ENCODE measurements at regions not wholly inside any gene's neighbourhood (a gene's known extent, or its start where the extent isn't known, plus 50 kb on each side); places are given as distances from the start of the nearest gene placed in this dataset.

- Histone ChIP-seq H3K27ac (ENCODE audit: low read length) (no peak overlapping the region), H3K4me1 (ENCODE audit: control insufficient read depth, insufficient read depth, low read length) (no peaks in the 10 kb centered on the region), H3K4me3 (ENCODE audit: low read length in 2 of 2) (no peak overlapping the region), H3K9me3 (ENCODE audit: control insufficient read depth in 2 of 2, low read length in 2 of 2) (no peaks in the 10 kb centered on the region), H3K36me3 (ENCODE audit: control insufficient read depth in 2 of 2, insufficient read depth in 2 of 2, low read length in 2 of 2) (no peaks in the 10 kb centered on the region), H3K27me3 (ENCODE audit: control insufficient read depth in 1 of 2, insufficient read depth in 2 of 2, low read length in 2 of 2) (peaks cover 2 to 7% of the 10 kb centered on the region in 2 donors), H3K9ac (ENCODE audit: low read length in 2 of 2) (no peak overlapping the region)
Measured at GRCh38 chr12:111100003-111100402, 179.6 kb upstream of the MYL2 start.

- Histone ChIP-seq H3K36me3 (ENCODE audit: control insufficient read depth in 2 of 2, insufficient read depth in 2 of 2, low read length in 2 of 2) (no peaks in the 10 kb centered on the region), H3K27ac (ENCODE audit: low read length) (no peak overlapping the region), H3K9ac (ENCODE audit: low read length in 2 of 2) (no peak overlapping the region), H3K27me3 (ENCODE audit: control insufficient read depth in 1 of 2, insufficient read depth in 2 of 2, low read length in 2 of 2) (peaks cover 7% of the 10 kb centered on the region in 2 donors), H3K9me3 (ENCODE audit: control insufficient read depth in 2 of 2, low read length in 2 of 2) (no peaks in the 10 kb centered on the region), H3K4me1 (ENCODE audit: control insufficient read depth, insufficient read depth, low read length) (no peaks in the 10 kb centered on the region), H3K4me3 (ENCODE audit: low read length in 2 of 2) (no peak overlapping the region)
Measured at GRCh38 chr12:111099186-111099585, 178.8 kb upstream of the MYL2 start.

- H3K4me1 ChIP-seq (ENCODE audit: control insufficient read depth, insufficient read depth, low read length), result no peaks in the 10 kb centered on the region
Measured at GRCh38 chr12:111094157-111095010, 174.0 kb upstream of the MYL2 start.

GRCh38 chr12:111093428-111094142 is 173.2 kb upstream of the MYL2 start:
- Histone ChIP-seq H3K27ac (ENCODE audit: low read length) (no peak overlapping the region), H3K9ac (ENCODE audit: low read length in 2 of 2) (no peak overlapping the region), H3K9me3 (ENCODE audit: control insufficient read depth in 2 of 2, low read length in 2 of 2) (no peaks in the 10 kb centered on the region), H3K27me3 (ENCODE audit: control insufficient read depth in 1 of 2, insufficient read depth in 2 of 2, low read length in 2 of 2) (peaks cover 7% of the 10 kb centered on the region in 2 donors), H3K4me1 (ENCODE audit: control insufficient read depth, insufficient read depth, low read length) (no peaks in the 10 kb centered on the region), H3K4me3 (ENCODE audit: low read length in 2 of 2) (no peak overlapping the region), H3K36me3 (ENCODE audit: control insufficient read depth in 2 of 2, insufficient read depth in 2 of 2, low read length in 2 of 2) (no peaks in the 10 kb centered on the region)

More at GRCh38 chr12:111094157-111095010, 174.0 kb upstream of the MYL2 start:
- Histone ChIP-seq H3K4me3 (ENCODE audit: low read length in 2 of 2) (no peak overlapping the region), H3K9me3 (ENCODE audit: control insufficient read depth in 2 of 2, low read length in 2 of 2) (no peaks in the 10 kb centered on the region), H3K36me3 (ENCODE audit: control insufficient read depth in 2 of 2, insufficient read depth in 2 of 2, low read length in 2 of 2) (no peaks in the 10 kb centered on the region), H3K27me3 (ENCODE audit: control insufficient read depth in 1 of 2, insufficient read depth in 2 of 2, low read length in 2 of 2) (peaks cover 7% of the 10 kb centered on the region in 2 donors), H3K9ac (ENCODE audit: low read length in 2 of 2) (no peak overlapping the region), H3K27ac (ENCODE audit: low read length) (no peak overlapping the region)

- Histone ChIP-seq H3K9ac (ENCODE audit: low read length in 2 of 2) (no peak overlapping the region), H3K9me3 (ENCODE audit: control insufficient read depth in 2 of 2, low read length in 2 of 2) (no peaks in the 10 kb centered on the region), H3K4me3 (ENCODE audit: low read length in 2 of 2) (no peak overlapping the region), H3K27me3 (ENCODE audit: control insufficient read depth in 1 of 2, insufficient read depth in 2 of 2, low read length in 2 of 2) (peaks cover 4 to 5% of the 10 kb centered on the region in 2 donors), H3K36me3 (ENCODE audit: control insufficient read depth in 2 of 2, insufficient read depth in 2 of 2, low read length in 2 of 2) (no peaks in the 10 kb centered on the region), H3K27ac (ENCODE audit: low read length) (no peak overlapping the region), H3K4me1 (ENCODE audit: control insufficient read depth, insufficient read depth, low read length) (no peaks in the 10 kb centered on the region)
Measured at GRCh38 chr12:111091051-111091450, 170.7 kb upstream of the MYL2 start.

- peaks cover 0 to 4% of the 10 kb centered on the region in 2 donors for H3K27me3 ChIP-seq (ENCODE audit: control insufficient read depth in 1 of 2, insufficient read depth in 2 of 2, low read length in 2 of 2)
- H3K27ac ChIP-seq (ENCODE audit: low read length), result no peak overlapping the region
- H3K36me3 ChIP-seq (ENCODE audit: control insufficient read depth in 2 of 2, insufficient read depth in 2 of 2, low read length in 2 of 2), result no peaks in the 10 kb centered on the region
- H3K9ac ChIP-seq (ENCODE audit: low read length in 2 of 2), result no peak overlapping the region
- H3K4me3 ChIP-seq (ENCODE audit: low read length in 2 of 2), result no peak overlapping the region
- H3K9me3 ChIP-seq (ENCODE audit: control insufficient read depth in 2 of 2, low read length in 2 of 2), result peaks cover 0 to 6% of the 10 kb centered on the region in 2 donors
- no peaks in the 10 kb centered on the region for H3K4me1 ChIP-seq (ENCODE audit: control insufficient read depth, insufficient read depth, low read length)
Measured at GRCh38 chr12:111089616-111090015, 169.2 kb upstream of the MYL2 start.

GRCh38 chr12:111088409-111088808 is 168.0 kb upstream of the MYL2 start:
- H3K4me1 ChIP-seq (ENCODE audit: control insufficient read depth, insufficient read depth, low read length), result no peaks in the 10 kb centered on the region
- no peak overlapping the region for H3K27ac ChIP-seq (ENCODE audit: low read length)
- H3K9me3 ChIP-seq (ENCODE audit: control insufficient read depth in 2 of 2, low read length in 2 of 2), result peaks cover 0 to 6% of the 10 kb centered on the region in 2 donors
- H3K4me3 ChIP-seq (ENCODE audit: low read length in 2 of 2), result no peak overlapping the region
- H3K27me3 ChIP-seq (ENCODE audit: control insufficient read depth in 1 of 2, insufficient read depth in 2 of 2, low read length in 2 of 2), result no peaks in the 10 kb centered on the region
- no peaks in the 10 kb centered on the region for H3K36me3 ChIP-seq (ENCODE audit: control insufficient read depth in 2 of 2, insufficient read depth in 2 of 2, low read length in 2 of 2)
- H3K9ac ChIP-seq (ENCODE audit: low read length in 2 of 2), result no peak overlapping the region

- no peak overlapping the region for H3K27ac ChIP-seq (ENCODE audit: low read length)
Measured at GRCh38 chr12:111086947-111087700, 166.7 kb upstream of the MYL2 start.

GRCh38 chr12:111085096-111085495 is 164.7 kb upstream of the MYL2 start:
- Histone ChIP-seq H3K9ac (ENCODE audit: low read length in 2 of 2) (no peak overlapping the region), H3K9me3 (ENCODE audit: control insufficient read depth in 2 of 2, low read length in 2 of 2) (peaks cover 0 to 6% of the 10 kb centered on the region in 2 donors), H3K4me3 (ENCODE audit: low read length in 2 of 2) (no peak overlapping the region), H3K36me3 (ENCODE audit: control insufficient read depth in 2 of 2, insufficient read depth in 2 of 2, low read length in 2 of 2) (no peaks in the 10 kb centered on the region), H3K27me3 (ENCODE audit: control insufficient read depth in 1 of 2, insufficient read depth in 2 of 2, low read length in 2 of 2) (peaks cover 0 to 6% of the 10 kb centered on the region in 2 donors), H3K27ac (ENCODE audit: low read length) (no peak overlapping the region), H3K4me1 (ENCODE audit: control insufficient read depth, insufficient read depth, low read length) (no peaks in the 10 kb centered on the region)

More at GRCh38 chr12:111086947-111087700, 166.7 kb upstream of the MYL2 start:
- H3K9ac ChIP-seq (ENCODE audit: low read length in 2 of 2), result no peak overlapping the region
- H3K4me3 ChIP-seq (ENCODE audit: low read length in 2 of 2), result no peak overlapping the region
- H3K4me1 ChIP-seq (ENCODE audit: control insufficient read depth, insufficient read depth, low read length), result no peaks in the 10 kb centered on the region
- H3K27me3 ChIP-seq (ENCODE audit: control insufficient read depth in 1 of 2, insufficient read depth in 2 of 2, low read length in 2 of 2), result peaks cover 0 to 4% of the 10 kb centered on the region in 2 donors
- no peaks in the 10 kb centered on the region for H3K36me3 ChIP-seq (ENCODE audit: control insufficient read depth in 2 of 2, insufficient read depth in 2 of 2, low read length in 2 of 2)
- H3K9me3 ChIP-seq (ENCODE audit: control insufficient read depth in 2 of 2, low read length in 2 of 2), result peaks cover 0 to 6% of the 10 kb centered on the region in 2 donors

- Histone ChIP-seq H3K36me3 (ENCODE audit: control insufficient read depth in 2 of 2, insufficient read depth in 2 of 2, low read length in 2 of 2) (no peaks in the 10 kb centered on the region), H3K4me1 (ENCODE audit: control insufficient read depth, insufficient read depth, low read length) (no peaks in the 10 kb centered on the region), H3K9me3 (ENCODE audit: control insufficient read depth in 2 of 2, low read length in 2 of 2) (peaks cover 0 to 6% of the 10 kb centered on the region in 2 donors), H3K27ac (ENCODE audit: low read length) (no peak overlapping the region), H3K4me3 (ENCODE audit: low read length in 2 of 2) (no peak overlapping the region), H3K27me3 (ENCODE audit: control insufficient read depth in 1 of 2, insufficient read depth in 2 of 2, low read length in 2 of 2) (peaks cover 0 to 7% of the 10 kb centered on the region in 2 donors), H3K9ac (ENCODE audit: low read length in 2 of 2) (no peak overlapping the region)
Measured at GRCh38 chr12:111084605-111085004, 164.2 kb upstream of the MYL2 start.
